Astrocyte (in vitro differentiated cells and primary cell): ENCODE measurements at regions not wholly inside any gene's neighbourhood (a gene's known extent, or its start where the extent isn't known, plus 50 kb on each side); places are given as distances from the start of the nearest gene placed in this dataset.

Experiments
- DNase-seq: peaks from one replicate; pipeline ENCODE4 v3.0.0-alpha.2; 2010; ENCODE audit warnings: low read depth
- FAIRE-seq: peaks from 2 replicates; lab custom pipeline; 2011; peaks lifted over from hg19 to GRCh38; lab: Jason Lieb, UNC
- H2AFZ ChIP-seq: 2 replicates; pipeline ENCODE4 v1.6.0; 2012; ENCODE audit warnings: low read depth, low read length, inconsistent platforms
- H3K27ac ChIP-seq: 2 replicates; pipeline ENCODE4 v1.5.1; 2011; ENCODE audit warnings: low read depth, low read length, inconsistent platforms
- H3K27me3 ChIP-seq: 2 replicates; pipeline ENCODE4 v1.6.0; 2011; ENCODE audit warnings: low read length, inconsistent platforms; ENCODE audit not compliant: insufficient read depth
- H3K36me3 ChIP-seq: 2 replicates; pipeline ENCODE4 v1.5.1; 2011; ENCODE audit warnings: low read length, inconsistent platforms; ENCODE audit not compliant: insufficient read depth
- H3K4me1 ChIP-seq: 2 replicates; pipeline ENCODE4 v1.5.1; 2011; ENCODE audit warnings: low read length, inconsistent platforms; ENCODE audit not compliant: insufficient read depth
- H3K4me2 ChIP-seq: 2 replicates; pipeline ENCODE4 v1.6.0; 2012; ENCODE audit warnings: low read length, inconsistent platforms
- H3K4me3 ChIP-seq: 2 replicates; pipeline ENCODE4 v1.5.1; 2011; ENCODE audit warnings: low read depth, mild to moderate bottlenecking, low read length, inconsistent platforms; ENCODE audit not compliant: insufficient read depth
- H3K79me2 ChIP-seq: 2 replicates; pipeline ENCODE4 v1.6.0; 2012; ENCODE audit warnings: mild to moderate bottlenecking, low read length, inconsistent platforms; ENCODE audit not compliant: insufficient read depth
- H3K9ac ChIP-seq: 2 replicates; pipeline ENCODE4 v1.6.0; 2012; ENCODE audit warnings: mild to moderate bottlenecking, low read length, inconsistent platforms
- H3K9me3 ChIP-seq: 2 replicates; pipeline ENCODE4 v1.5.1; 2012; ENCODE audit warnings: low read depth, mild to moderate bottlenecking, low read length, inconsistent platforms; ENCODE audit not compliant: insufficient read depth
- H4K20me1 ChIP-seq: 2 replicates; pipeline ENCODE4 v1.6.0; 2012; ENCODE audit warnings: low read length, inconsistent platforms; ENCODE audit not compliant: insufficient read depth
- H3K27ac Mint-ChIP-seq: one replicate; pipeline ENCODE4 v1.8.0; 2021; ENCODE audit warnings: mild to moderate bottlenecking, mixed read lengths; ENCODE audit not compliant: unreplicated experiment
- H3K27me3 Mint-ChIP-seq: one replicate; pipeline ENCODE4 v1.8.0; 2021; ENCODE audit warnings: low read depth, mixed read lengths; ENCODE audit not compliant: unreplicated experiment
- H3K36me3 Mint-ChIP-seq: one replicate; pipeline ENCODE4 v1.8.0; 2021; ENCODE audit warnings: low read depth, mixed read lengths; ENCODE audit not compliant: unreplicated experiment
- H3K4me1 Mint-ChIP-seq: one replicate; pipeline ENCODE4 v1.8.0; 2021; ENCODE audit warnings: low read depth, mixed read lengths; ENCODE audit not compliant: unreplicated experiment
- H3K4me3 Mint-ChIP-seq: one replicate; pipeline ENCODE4 v1.8.0; 2021; ENCODE audit warnings: mild to moderate bottlenecking, moderate library complexity, mixed read lengths; ENCODE audit not compliant: unreplicated experiment
- H3K9me3 Mint-ChIP-seq: one replicate; pipeline ENCODE4 v1.8.0; 2021; ENCODE audit warnings: mild to moderate bottlenecking, mixed read lengths; ENCODE audit not compliant: unreplicated experiment
- CTCF ChIP-seq: IDR thresholded peaks from 2 replicates; pipeline ENCODE4 v1.5.1; 2011; ENCODE audit warnings: low read depth, mild to moderate bottlenecking, inconsistent platforms, low read length, moderate library complexity; ENCODE audit not compliant: insufficient read depth
- EZH2 ChIP-seq: IDR thresholded peaks from 2 replicates; pipeline ENCODE4 v1.6.1; 2012; ENCODE audit warnings: mild to moderate bottlenecking, low read length, inconsistent platforms; ENCODE audit not compliant: insufficient read depth

GRCh38 chr10:65312876-65313275, 1613.0 kb upstream of the LRRTM3 start:
- no peaks in the 10 kb centered on the region for H3K27me3 Mint-ChIP-seq
- Histone ChIP-seq H3K27me3 (no peaks in the 10 kb centered on the region), H4K20me1 (no peaks in the 10 kb centered on the region), H3K4me2 (no peak overlapping the region), H3K36me3 (no peaks in the 10 kb centered on the region), H3K9me3 (no peaks in the 10 kb centered on the region), H3K79me2 (no peaks in the 10 kb centered on the region), H3K4me3 (no peak overlapping the region), H2AFZ (no peak overlapping the region), H3K4me1 (no peaks in the 10 kb centered on the region), H3K27ac (no peak overlapping the region), H3K9ac (no peak overlapping the region)
- TF ChIP-seq CTCF (no peak), EZH2 (no peak)
- H3K36me3 Mint-ChIP-seq: no peaks in the 10 kb centered on the region
- H3K4me1 Mint-ChIP-seq: peaks cover 9% of the 10 kb centered on the region
- no peak for DNase-seq
- no peak for FAIRE-seq
- H3K9me3 Mint-ChIP-seq: peaks cover 3% of the 10 kb centered on the region
- H3K4me3 Mint-ChIP-seq: no peak overlapping the region
- peak overlapping the region; percentile 29 for H3K27ac Mint-ChIP-seq

- H3K27me3 Mint-ChIP-seq: no peaks in the 10 kb centered on the region
These were observed 1612.4 kb upstream of the LRRTM3 start for GRCh38 chr10:65313406-65313805.

GRCh38 chr10:65314253-65314652, 1611.6 kb upstream of the LRRTM3 start:
- no peaks in the 10 kb centered on the region for H3K79me2 ChIP-seq
- TF ChIP-seq CTCF: no peak
- TF ChIP-seq EZH2: no peak
- no peak overlapping the region for H3K9ac ChIP-seq
- no peaks in the 10 kb centered on the region for H3K9me3 ChIP-seq
- no peaks in the 10 kb centered on the region for H3K27me3 Mint-ChIP-seq
- no peak overlapping the region for H3K4me3 ChIP-seq
- no peaks in the 10 kb centered on the region for H3K27me3 ChIP-seq
- H4K20me1 ChIP-seq: no peaks in the 10 kb centered on the region
- H3K36me3 Mint-ChIP-seq: no peaks in the 10 kb centered on the region
- no peak overlapping the region for H3K4me2 ChIP-seq
- no peak overlapping the region for H3K27ac ChIP-seq
- no peak overlapping the region for H2AFZ ChIP-seq
- no peak overlapping the region for H3K27ac Mint-ChIP-seq
- H3K4me1 Mint-ChIP-seq: peaks cover 13% of the 10 kb centered on the region
- DNase-seq (no peak), FAIRE-seq (no peak)
- no peaks in the 10 kb centered on the region for H3K4me1 ChIP-seq
- peaks cover 3% of the 10 kb centered on the region for H3K9me3 Mint-ChIP-seq
- no peaks in the 10 kb centered on the region for H3K36me3 ChIP-seq
- no peak overlapping the region for H3K4me3 Mint-ChIP-seq

More at GRCh38 chr10:65313406-65313805, 1612.4 kb upstream of the LRRTM3 start:
- Histone ChIP-seq H3K27ac (no peak overlapping the region), H3K9ac (no peak overlapping the region), H3K27me3 (no peaks in the 10 kb centered on the region), H4K20me1 (no peaks in the 10 kb centered on the region), H3K36me3 (no peaks in the 10 kb centered on the region), H3K4me3 (no peak overlapping the region), H3K79me2 (no peaks in the 10 kb centered on the region), H3K4me2 (no peak overlapping the region), H2AFZ (no peak overlapping the region), H3K9me3 (no peaks in the 10 kb centered on the region), H3K4me1 (no peaks in the 10 kb centered on the region)
- Mint-ChIP-seq H3K4me3 (no peak overlapping the region), H3K9me3 (peaks cover 3% of the 10 kb centered on the region), H3K4me1 (peaks cover 9% of the 10 kb centered on the region), H3K36me3 (no peaks in the 10 kb centered on the region), H3K27ac (peak overlapping the region; percentile 48)
- no peak for TF ChIP-seq EZH2
- DNase-seq: peak; percentile 47
- FAIRE-seq: no peak
